ENCODE measurements at regions not wholly inside any gene's neighbourhood (a gene's known extent, or its start where the extent isn't known, plus 50 kb on each side); places are given as distances from the start of the nearest gene placed in this dataset.

GRCh38 chr13:44120043-44120442 is 240.3 kb downstream of the LACC1 start:
- no peak for TF ChIP-seq POLR2A (IDR thresholded peaks at IDR 0.05)
- TF ChIP-seq CTCF (IDR thresholded peaks at IDR 0.05) = no peak
